GM06990 (cell line): ENCODE measurements at regions not wholly inside any gene's neighbourhood (a gene's known extent, or its start where the extent isn't known, plus 50 kb on each side); places are given as distances from the start of the nearest gene placed in this dataset.

Experiments
- DNase-seq: peaks from one replicate; pipeline ENCODE4 v3.0.0-alpha.2; 2011; ENCODE audit not compliant: insufficient read length; ENCODE audit errors: extremely low read depth
- H3K27me3 ChIP-seq: replicated peaks from 2 replicates; pipeline ENCODE4 v1.6.0; 2011; ENCODE audit warnings: low read length; ENCODE audit not compliant: control insufficient read depth, insufficient read depth
- H3K36me3 ChIP-seq: 2 replicates; pipeline ENCODE4 v1.5.1; 2011; ENCODE audit warnings: low read length; ENCODE audit not compliant: control insufficient read depth, insufficient read depth
- H3K4me3 ChIP-seq: replicated peaks from 2 replicates; pipeline ENCODE4 v1.5.1; 2011; ENCODE audit warnings: low read depth, mild to moderate bottlenecking, control low read depth, low read length
- TF ChIP-seq, protein P1 (sequence below): IDR thresholded peaks from 2 replicates; pipeline ENCODE4 v1.5.1; 2011; ENCODE audit warnings: low read length, control low read depth, mild to moderate bottlenecking, inconsistent platforms; ENCODE audit not compliant: insufficient read depth, poor library complexity, severe bottlenecking

- DNase-seq = no peak
- TF ChIP-seq, protein P1, sequence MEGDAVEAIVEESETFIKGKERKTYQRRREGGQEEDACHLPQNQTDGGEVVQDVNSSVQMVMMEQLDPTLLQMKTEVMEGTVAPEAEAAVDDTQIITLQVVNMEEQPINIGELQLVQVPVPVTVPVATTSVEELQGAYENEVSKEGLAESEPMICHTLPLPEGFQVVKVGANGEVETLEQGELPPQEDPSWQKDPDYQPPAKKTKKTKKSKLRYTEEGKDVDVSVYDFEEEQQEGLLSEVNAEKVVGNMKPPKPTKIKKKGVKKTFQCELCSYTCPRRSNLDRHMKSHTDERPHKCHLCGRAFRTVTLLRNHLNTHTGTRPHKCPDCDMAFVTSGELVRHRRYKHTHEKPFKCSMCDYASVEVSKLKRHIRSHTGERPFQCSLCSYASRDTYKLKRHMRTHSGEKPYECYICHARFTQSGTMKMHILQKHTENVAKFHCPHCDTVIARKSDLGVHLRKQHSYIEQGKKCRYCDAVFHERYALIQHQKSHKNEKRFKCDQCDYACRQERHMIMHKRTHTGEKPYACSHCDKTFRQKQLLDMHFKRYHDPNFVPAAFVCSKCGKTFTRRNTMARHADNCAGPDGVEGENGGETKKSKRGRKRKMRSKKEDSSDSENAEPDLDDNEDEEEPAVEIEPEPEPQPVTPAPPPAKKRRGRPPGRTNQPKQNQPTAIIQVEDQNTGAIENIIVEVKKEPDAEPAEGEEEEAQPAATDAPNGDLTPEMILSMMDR = no peak
- Histone ChIP-seq H3K36me3 (no peaks in the 10 kb centered on the region), H3K27me3 (no peaks in the 10 kb centered on the region), H3K4me3 (no peak overlapping the region)
These were observed 143.8 kb downstream of the FGF1 start for GRCh38 chr5:142542078-142542477.

- Histone ChIP-seq H3K4me3 (no peak overlapping the region), H3K27me3 (no peaks in the 10 kb centered on the region), H3K36me3 (no peaks in the 10 kb centered on the region)
- TF ChIP-seq, protein P1 = no peak
- no peak for DNase-seq
These were observed 144.9 kb downstream of the FGF1 start for GRCh38 chr5:142540922-142541422.

DNA sequence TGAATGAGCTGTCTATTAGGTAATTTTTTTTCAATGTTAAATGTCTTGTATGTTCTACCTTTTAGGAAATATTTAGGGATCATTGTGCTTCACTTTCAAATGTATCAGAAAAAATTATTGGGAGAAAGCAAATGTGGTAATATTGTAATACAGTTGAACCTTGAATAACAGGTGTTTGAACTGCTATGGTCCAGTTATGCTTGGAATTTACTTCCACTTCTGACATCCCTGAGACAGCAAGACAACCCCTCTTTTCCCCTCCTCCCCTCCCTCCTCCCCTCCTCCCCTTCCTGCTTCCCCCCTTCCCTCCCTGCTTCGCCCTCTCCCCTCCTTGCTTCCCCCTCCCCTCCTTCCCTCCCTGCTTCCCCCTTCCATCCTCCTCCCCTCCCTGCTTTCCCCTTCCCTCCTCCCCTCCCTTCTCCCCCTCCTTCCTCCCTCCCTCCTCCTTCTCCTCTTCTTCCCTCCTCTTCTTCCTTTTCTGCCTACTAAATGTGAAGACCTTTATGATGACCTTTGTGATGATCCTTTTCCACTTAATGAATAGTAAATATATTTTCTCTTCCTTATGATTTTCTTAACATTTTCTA, 146.6 kb downstream of the FGF1 start:
- Histone ChIP-seq H3K36me3 (no peaks in the 10 kb centered on the region), H3K4me3 (no peak overlapping the region), H3K27me3 (no peaks in the 10 kb centered on the region)
- DNase-seq = no peak
- TF ChIP-seq, protein P1 = no peak

DNA sequence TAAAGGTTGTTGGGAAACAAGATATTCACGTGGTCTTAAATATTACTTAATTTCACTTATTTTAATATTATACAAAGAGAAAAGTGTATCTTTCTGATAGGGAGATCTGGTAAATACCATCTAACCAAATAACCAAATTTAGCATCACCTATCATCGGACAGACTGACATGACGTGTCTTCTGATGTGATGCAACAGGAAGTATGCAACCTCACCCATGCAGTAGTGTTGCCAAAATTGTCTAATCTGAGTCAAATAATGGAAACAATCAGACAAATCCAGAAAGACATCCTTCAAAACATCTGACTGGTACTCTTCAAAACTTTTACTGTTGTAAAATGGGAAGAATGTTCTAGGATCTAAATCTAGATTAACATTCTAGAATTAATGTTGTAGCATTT, 148.0 kb downstream of the FGF1 start:
- no peak overlapping the region for H3K4me3 ChIP-seq
- TF ChIP-seq, protein P1 = no peak
- no peak for DNase-seq
- H3K27me3 ChIP-seq = no peaks in the 10 kb centered on the region
- no peaks in the 10 kb centered on the region for H3K36me3 ChIP-seq

DNA sequence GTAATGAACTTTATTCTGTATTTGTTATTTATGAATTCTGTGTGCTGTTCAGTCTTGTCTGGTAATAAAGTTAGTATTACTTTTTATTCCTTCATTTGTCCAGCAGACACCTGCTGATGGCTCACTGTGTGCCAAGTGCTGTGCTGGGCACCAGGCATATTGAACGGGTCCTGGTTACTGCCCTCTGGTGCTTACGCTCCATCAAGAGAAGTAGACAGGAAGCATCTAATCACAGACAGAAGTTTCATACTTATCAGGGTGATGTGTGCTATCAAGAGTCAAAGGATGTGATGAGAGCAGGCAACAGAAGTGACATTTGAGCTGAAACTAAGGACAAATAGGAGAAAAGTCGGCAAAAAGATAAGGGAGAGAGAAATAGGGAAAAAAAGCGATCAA, 153.1 kb downstream of the FGF1 start:
- no peak for DNase-seq
- Histone ChIP-seq H3K36me3 (no peaks in the 10 kb centered on the region), H3K27me3 (no peaks in the 10 kb centered on the region), H3K4me3 (no peak overlapping the region)
- TF ChIP-seq, protein P1 = no peak
